Neuronal stem cell (in vitro differentiated cells): ENCODE measurements at regions not wholly inside any gene's neighbourhood (a gene's known extent, or its start where the extent isn't known, plus 50 kb on each side); places are given as distances from the start of the nearest gene placed in this dataset.

ENCODE experiments used
- DNase-seq: peaks from one replicate; pipeline ENCODE4 v3.0.0-alpha.2; 2013; ENCODE audit warnings: low spot score
- H2AFZ ChIP-seq: one replicate; pipeline ENCODE4 v1.6.1; 2013; ENCODE audit warnings: mild to moderate bottlenecking, low read length, inconsistent platforms
- H2AK5ac ChIP-seq: 2 replicates; pipeline ENCODE4 v1.6.1; 2013; ENCODE audit warnings: low read depth, mild to moderate bottlenecking, inconsistent platforms, low read length, moderate library complexity, mixed read lengths
- H2BK120ac ChIP-seq: 2 replicates; pipeline ENCODE4 v1.6.1; 2013; ENCODE audit warnings: low read depth, mild to moderate bottlenecking, inconsistent platforms, low read length, moderate library complexity, mixed read lengths
- H2BK12ac ChIP-seq: one replicate; pipeline ENCODE4 v1.6.1; 2013; ENCODE audit warnings: low read length, inconsistent platforms
- H2BK15ac ChIP-seq: 2 replicates; pipeline ENCODE4 v1.6.1; 2013; ENCODE audit warnings: mild to moderate bottlenecking, low read length, inconsistent platforms, mixed read lengths
- H2BK5ac ChIP-seq: one replicate; pipeline ENCODE4 v1.6.1; 2013; ENCODE audit warnings: inconsistent platforms, mild to moderate bottlenecking, low read length, moderate library complexity
- H3K14ac ChIP-seq: one replicate; pipeline ENCODE4 v1.6.1; 2013; ENCODE audit warnings: low read length, inconsistent platforms
- H3K18ac ChIP-seq: 2 replicates; pipeline ENCODE4 v1.6.1; 2013; ENCODE audit warnings: low read length, inconsistent platforms
- H3K23ac ChIP-seq: 2 replicates; pipeline ENCODE4 v1.6.1; 2013; ENCODE audit warnings: low read depth, mild to moderate bottlenecking, mixed read lengths, low read length, inconsistent platforms; ENCODE audit not compliant: poor library complexity
- H3K27ac ChIP-seq: replicated peaks from 3 replicates; pipeline ENCODE4 v1.5.1; 2013; ENCODE audit warnings: low read length, inconsistent platforms
- H3K27me3 ChIP-seq, 3 experiments: 2 replicates each; pipeline ENCODE4 v1.6.1; 2013; ENCODE audit warnings: low read length in 3 of 3, mild to moderate bottlenecking in 2 of 3, inconsistent platforms in 1 of 3, low read depth in 1 of 3, mixed read lengths in 1 of 3, moderate library complexity in 1 of 3; ENCODE audit not compliant: control insufficient read depth in 3 of 3, insufficient read depth in 3 of 3
- H3K36me3 ChIP-seq, 2 donors: replicated peaks in 1 of 2; 2 replicates each; pipeline ENCODE4 v1.6.1; 2013; ENCODE audit warnings: low read length in 2 of 2; ENCODE audit not compliant: control insufficient read depth in 2 of 2, insufficient read depth in 2 of 2
- H3K4ac ChIP-seq: 2 replicates; pipeline ENCODE4 v1.6.1; 2013; ENCODE audit warnings: inconsistent platforms, mild to moderate bottlenecking, low read length, moderate library complexity
- H3K4me1 ChIP-seq, 2 donors: 1 replicate in 1 of 2; 2 replicates in 1 of 2; pipeline ENCODE4 v1.6.1; 2013; ENCODE audit warnings: low read length in 2 of 2, low read depth in 1 of 2; ENCODE audit not compliant: control insufficient read depth in 2 of 2, insufficient read depth in 1 of 2
- H3K4me2 ChIP-seq: one replicate; pipeline ENCODE4 v1.6.1; 2013; ENCODE audit warnings: mild to moderate bottlenecking, low read length, inconsistent platforms; ENCODE audit not compliant: insufficient read depth, poor library complexity, severe bottlenecking
- H3K4me3 ChIP-seq, 2 donors: 2 replicates each; pipeline ENCODE4 v1.5.1; 2013; ENCODE audit warnings: low read length in 2 of 2, mild to moderate bottlenecking in 2 of 2, inconsistent platforms in 1 of 2, moderate library complexity in 1 of 2
- H3K79me1 ChIP-seq: one replicate; pipeline ENCODE4 v1.6.1; 2013; ENCODE audit warnings: low read depth, mild to moderate bottlenecking, inconsistent platforms, low read length, moderate library complexity
- H3K9ac ChIP-seq: one replicate; pipeline ENCODE4 v1.6.1; 2013; ENCODE audit warnings: mild to moderate bottlenecking, low read depth, low read length, inconsistent platforms; ENCODE audit not compliant: poor library complexity
- H3K9me3 ChIP-seq, 2 donors: replicated peaks in 1 of 2; 2 replicates each; pipeline versions ENCODE3 to v1.6.1; 2013; ENCODE audit warnings: low read length in 2 of 2, mild to moderate bottlenecking in 2 of 2, inconsistent platforms in 1 of 2, low read depth in 1 of 2, mixed read lengths in 1 of 2, moderate library complexity in 1 of 2; ENCODE audit not compliant: control insufficient read depth in 2 of 2, insufficient read depth in 1 of 2
- H4K8ac ChIP-seq: one replicate; pipeline ENCODE4 v1.6.1; 2013; ENCODE audit warnings: low read depth, mild to moderate bottlenecking, inconsistent platforms, low read length, moderate library complexity
- H4K91ac ChIP-seq: one replicate; pipeline ENCODE4 v1.6.1; 2013; ENCODE audit warnings: low read length, low read depth, mild to moderate bottlenecking, inconsistent platforms; ENCODE audit not compliant: poor library complexity
- WGBS, 2 donors: extraction: QIAGEN DNeasy Blood & Tissue Kit; methylation state at CpG; one replicate each; pipeline ENCODE4 v1.1.7; 2013; ENCODE audit warnings: missing lambda C conversion rate in 2 of 2, mixed read lengths in 1 of 2; ENCODE audit not compliant: insufficient read length in 2 of 2, insufficient replicate concordance in 1 of 2; ENCODE audit errors: extremely low coverage in 2 of 2; 5-methylcytosine and 5-hydroxymethylcytosine counted together

DNA sequence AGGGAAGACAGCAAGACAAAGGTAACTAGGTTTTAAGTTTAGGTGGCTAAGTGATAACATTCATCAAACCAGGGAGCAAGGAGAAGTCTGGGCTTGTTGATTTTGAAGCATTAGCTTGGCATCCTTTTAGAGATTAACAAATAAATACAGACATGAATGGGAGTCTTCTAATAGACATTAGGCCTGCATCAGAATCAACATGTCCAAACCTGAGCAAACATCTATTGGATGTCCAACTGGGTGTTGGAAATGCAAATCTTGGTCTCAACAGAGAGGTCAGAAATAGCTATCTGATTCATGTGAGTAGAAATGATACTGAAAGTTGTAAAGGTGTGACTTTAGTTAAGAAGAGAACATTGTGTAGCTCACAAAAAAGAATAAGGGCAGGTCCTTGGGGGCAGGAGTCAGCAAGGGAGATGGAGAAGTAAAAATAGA, 85.5 kb upstream of the RND3 start:
- H2BK120ac ChIP-seq: no peak overlapping the region
- no peak overlapping the region for H3K4me2 ChIP-seq
- no peaks in the 10 kb centered on the region for H3K79me1 ChIP-seq
- no peak overlapping the region for H3K4ac ChIP-seq
- no peak overlapping the region for H3K27ac ChIP-seq
- H3K36me3 ChIP-seq: no peaks in the 10 kb centered on the region
- no peak overlapping the region for H3K4me3 ChIP-seq
- H3K4me1 ChIP-seq: no peaks in the 10 kb centered on the region
- no peak overlapping the region for H2BK15ac ChIP-seq
- no peak overlapping the region for H2BK12ac ChIP-seq
- no peak overlapping the region for H3K23ac ChIP-seq
- no peak overlapping the region for H4K91ac ChIP-seq
- no peak overlapping the region for H3K9ac ChIP-seq
- no peaks in the 10 kb centered on the region for H3K27me3 ChIP-seq
- no peak overlapping the region for H4K8ac ChIP-seq
- no peak overlapping the region for H2BK5ac ChIP-seq
- no peak overlapping the region for H3K14ac ChIP-seq
- no peak overlapping the region for H2AFZ ChIP-seq
- DNase-seq: no peak
- no peak overlapping the region for H2AK5ac ChIP-seq
- H3K18ac ChIP-seq: no peak overlapping the region
- peaks cover 0 to 2% of the 10 kb centered on the region in 2 donors for H3K9me3 ChIP-seq

DNA sequence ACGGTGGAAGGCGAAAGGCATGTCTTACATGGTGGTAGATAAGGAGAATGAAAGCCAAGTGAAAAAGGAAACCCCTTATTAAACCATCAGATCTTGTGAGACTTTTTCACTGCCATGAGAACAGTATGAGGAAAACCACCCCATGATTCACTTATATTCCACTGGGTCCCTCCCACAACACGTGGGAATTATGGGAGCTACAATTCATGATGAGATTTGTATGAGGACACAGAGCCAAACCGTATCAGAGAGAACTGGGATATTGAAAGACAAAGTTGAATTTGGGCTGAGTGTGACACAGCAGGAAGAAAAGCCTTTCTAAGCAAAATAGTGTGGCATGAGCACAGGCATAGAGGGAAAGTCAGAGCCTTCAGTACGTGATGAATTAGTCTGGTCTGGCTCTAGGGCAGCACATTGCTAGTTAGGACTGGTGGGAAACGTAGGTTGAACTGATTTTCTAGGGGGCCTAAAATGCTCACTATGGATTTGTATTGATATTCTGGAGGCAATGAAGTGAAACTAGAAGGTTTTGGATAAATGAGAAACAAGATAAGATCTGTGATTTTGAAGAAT, 84.8 kb upstream of the RND3 start:
- no peak overlapping the region for H2BK15ac ChIP-seq

DNA sequence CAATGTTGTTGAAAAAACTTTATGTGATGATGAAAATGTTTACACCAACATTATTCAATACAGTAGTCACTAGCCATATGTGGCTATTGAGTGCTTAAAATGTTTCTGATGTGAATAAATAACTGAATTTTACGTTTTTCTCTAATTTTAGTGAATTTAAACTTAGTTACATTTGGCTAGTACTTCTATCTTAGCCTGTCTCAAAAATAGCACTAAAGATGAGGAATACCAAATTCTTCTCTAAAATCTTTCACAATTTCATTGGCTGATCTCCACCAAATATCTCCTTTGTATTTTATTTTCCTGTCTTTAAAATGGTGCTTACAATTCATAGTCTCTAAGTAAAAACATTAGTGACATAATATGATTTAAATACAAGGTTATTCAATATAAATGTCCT, 83.7 kb upstream of the RND3 start:
- Histone ChIP-seq H2BK5ac (no peak overlapping the region), H2AFZ (no peak overlapping the region), H3K23ac (no peak overlapping the region), H3K4me2 (no peak overlapping the region), H2BK15ac (no peak overlapping the region), H3K18ac (no peak overlapping the region), H2BK12ac (no peak overlapping the region), H3K36me3 (no peaks in the 10 kb centered on the region), H2BK120ac (no peak overlapping the region), H3K4me3 (no peak overlapping the region), H2AK5ac (no peak overlapping the region), H3K9ac (no peak overlapping the region), H3K27me3 (no peaks in the 10 kb centered on the region), H3K9me3 (no peaks in the 10 kb centered on the region), H3K14ac (no peak overlapping the region), H4K8ac (no peak overlapping the region), H3K79me1 (no peaks in the 10 kb centered on the region), H3K4ac (no peak overlapping the region), H4K91ac (no peak overlapping the region), H3K27ac (no peak overlapping the region), H3K4me1 (no peaks in the 10 kb centered on the region)
- no CpG with 5 or more reads among the region's 1 CpG for WGBS, 2 donors
- no peak for DNase-seq

More for the DNA sequence above, 84.8 kb upstream of the RND3 start:
- H3K23ac ChIP-seq: no peak overlapping the region
- no peak overlapping the region for H4K91ac ChIP-seq
- H2AFZ ChIP-seq: no peak overlapping the region
- H3K4me1 ChIP-seq: no peaks in the 10 kb centered on the region
- H3K4me3 ChIP-seq: no peak overlapping the region
- H3K18ac ChIP-seq: no peak overlapping the region
- no peak overlapping the region for H3K27ac ChIP-seq
- H3K4me2 ChIP-seq: no peak overlapping the region
- no peak for DNase-seq
- H3K14ac ChIP-seq: no peak overlapping the region
- H3K9ac ChIP-seq: no peak overlapping the region
- no peak overlapping the region for H2AK5ac ChIP-seq
- WGBS, 2 donors: no CpG with 5 or more reads among the region's 6 CpGs
- no peak overlapping the region for H3K4ac ChIP-seq
- H2BK5ac ChIP-seq: no peak overlapping the region
- no peaks in the 10 kb centered on the region for H3K27me3 ChIP-seq
- no peak overlapping the region for H2BK12ac ChIP-seq
- H4K8ac ChIP-seq: no peak overlapping the region
- no peaks in the 10 kb centered on the region for H3K36me3 ChIP-seq
- no peaks in the 10 kb centered on the region for H3K9me3 ChIP-seq
- no peaks in the 10 kb centered on the region for H3K79me1 ChIP-seq
- no peak overlapping the region for H2BK120ac ChIP-seq

DNA sequence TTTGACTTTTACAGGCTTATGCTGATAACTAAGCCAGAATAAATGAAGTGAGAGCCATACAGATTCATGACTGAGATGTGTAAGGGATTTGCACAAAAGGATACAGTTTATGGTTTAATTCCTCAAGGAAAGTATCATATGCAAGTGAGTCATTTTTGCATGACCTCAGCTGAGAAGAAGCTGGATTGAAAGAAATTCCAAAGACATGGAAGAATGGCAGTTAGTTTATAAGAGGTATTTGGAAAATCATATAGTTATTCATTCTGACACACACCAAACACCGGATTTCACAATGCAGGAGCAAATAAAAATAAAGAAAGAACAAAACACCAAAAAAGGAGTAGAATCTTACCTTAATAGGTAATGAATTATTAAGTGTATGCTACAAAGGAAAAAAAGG, 83.2 kb upstream of the RND3 start:
- Histone ChIP-seq H3K36me3 (no peaks in the 10 kb centered on the region), H2BK120ac (no peak overlapping the region), H3K4me3 (no peak overlapping the region), H3K9me3 (no peaks in the 10 kb centered on the region), H3K4me1 (no peaks in the 10 kb centered on the region), H4K8ac (no peak overlapping the region), H3K23ac (no peak overlapping the region), H4K91ac (no peak overlapping the region), H3K4ac (no peak overlapping the region), H2BK5ac (no peak overlapping the region), H3K79me1 (no peaks in the 10 kb centered on the region), H2BK15ac (no peak overlapping the region), H2AFZ (no peak overlapping the region), H2AK5ac (no peak overlapping the region), H3K9ac (no peak overlapping the region), H3K18ac (no peak overlapping the region), H2BK12ac (no peak overlapping the region), H3K27ac (no peak overlapping the region), H3K4me2 (no peak overlapping the region), H3K27me3 (no peaks in the 10 kb centered on the region), H3K14ac (no peak overlapping the region)
- WGBS, 2 donors: no CpG with 5 or more reads among the region's 1 CpG
- no peak for DNase-seq
